ENCODE measurements at regions not wholly inside any gene's neighbourhood (a gene's known extent, or its start where the extent isn't known, plus 50 kb on each side); places are given as distances from the start of the nearest gene placed in this dataset.

DNA sequence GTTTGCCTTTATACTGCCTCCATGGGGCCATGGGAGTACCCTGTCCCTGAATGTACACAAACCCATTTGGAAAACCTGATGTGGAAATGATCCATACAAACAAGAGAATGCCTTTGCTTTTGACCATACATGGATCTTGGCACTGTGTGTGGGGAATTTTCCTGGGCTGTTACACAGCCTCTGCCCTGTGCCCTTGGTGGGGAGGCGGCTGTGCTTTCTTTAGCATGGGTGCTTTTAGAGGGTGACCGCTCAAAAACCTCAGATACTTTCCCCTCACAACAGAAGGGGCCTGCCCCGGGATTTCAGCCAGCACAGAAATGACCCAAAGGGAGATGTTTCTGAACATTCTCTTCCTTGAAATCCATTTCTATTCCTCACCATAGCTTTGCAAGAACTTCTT, 194.8 kb downstream of the LMO4 start:
- TF ChIP-seq POLR2A (IDR thresholded peaks at IDR 0.05) (no peak), POLR2AphosphoS5 (IDR thresholded peaks at IDR 0.05; ENCODE audit: insufficient read depth in 1 of 2, low read depth in 1 of 2) (no peak)
- TF ChIP-seq, protein P1, sequence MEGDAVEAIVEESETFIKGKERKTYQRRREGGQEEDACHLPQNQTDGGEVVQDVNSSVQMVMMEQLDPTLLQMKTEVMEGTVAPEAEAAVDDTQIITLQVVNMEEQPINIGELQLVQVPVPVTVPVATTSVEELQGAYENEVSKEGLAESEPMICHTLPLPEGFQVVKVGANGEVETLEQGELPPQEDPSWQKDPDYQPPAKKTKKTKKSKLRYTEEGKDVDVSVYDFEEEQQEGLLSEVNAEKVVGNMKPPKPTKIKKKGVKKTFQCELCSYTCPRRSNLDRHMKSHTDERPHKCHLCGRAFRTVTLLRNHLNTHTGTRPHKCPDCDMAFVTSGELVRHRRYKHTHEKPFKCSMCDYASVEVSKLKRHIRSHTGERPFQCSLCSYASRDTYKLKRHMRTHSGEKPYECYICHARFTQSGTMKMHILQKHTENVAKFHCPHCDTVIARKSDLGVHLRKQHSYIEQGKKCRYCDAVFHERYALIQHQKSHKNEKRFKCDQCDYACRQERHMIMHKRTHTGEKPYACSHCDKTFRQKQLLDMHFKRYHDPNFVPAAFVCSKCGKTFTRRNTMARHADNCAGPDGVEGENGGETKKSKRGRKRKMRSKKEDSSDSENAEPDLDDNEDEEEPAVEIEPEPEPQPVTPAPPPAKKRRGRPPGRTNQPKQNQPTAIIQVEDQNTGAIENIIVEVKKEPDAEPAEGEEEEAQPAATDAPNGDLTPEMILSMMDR (IDR thresholded peaks at IDR 0.05): no peak
